MCF 10A (cell line): ENCODE measurements at regions not wholly inside any gene's neighbourhood (a gene's known extent, or its start where the extent isn't known, plus 50 kb on each side); places are given as distances from the start of the nearest gene placed in this dataset.

ENCODE experiments used
- BruUV-seq: library from RNA; stranded (reverse); fragments of 400-500 nt; replicated peaks from 2 replicates; lab custom pipeline; 2021; lab: Mats Ljungman, UMichigan
- CTCF ChIA-PET: fragments of 300-600 bp; sonication (Branson Sonifier 250); formaldehyde crosslinking; extraction: SDS; loops from one replicate; lab custom pipeline; 2021; ENCODE audit warnings: antibody characterized with exemption, inconsistent platforms; lab: Yijun Ruan, JAX
- POLR2A ChIA-PET: fragments of 300-600, 350-650 bp; sonication (Branson Sonifier 250); formaldehyde crosslinking; extraction: SDS; loops from one replicate; lab custom pipeline; 2020; ENCODE audit warnings: antibody characterized with exemption, inconsistent platforms; lab: Yijun Ruan, JAX
- DNase-seq: peaks from one replicate; pipeline ENCODE4 v3.0.0-alpha.2; 2018; ENCODE audit not compliant: unreplicated experiment
- H3K27ac Mint-ChIP-seq: one replicate; pipeline ENCODE4 v1.8.0; 2022; ENCODE audit warnings: mild to moderate bottlenecking, low read depth, mixed read lengths; ENCODE audit not compliant: unreplicated experiment
- H3K27me3 Mint-ChIP-seq: one replicate; pipeline ENCODE4 v1.8.0; 2022; ENCODE audit warnings: mixed read lengths; ENCODE audit not compliant: insufficient read depth, unreplicated experiment
- H3K36me3 Mint-ChIP-seq: one replicate; pipeline ENCODE4 v1.8.0; 2022; ENCODE audit warnings: mild to moderate bottlenecking, moderate library complexity, mixed read lengths; ENCODE audit not compliant: insufficient read depth, unreplicated experiment
- H3K4me1 Mint-ChIP-seq: one replicate; pipeline ENCODE4 v1.8.0; 2022; ENCODE audit warnings: mixed read lengths; ENCODE audit not compliant: insufficient read depth, unreplicated experiment
- H3K4me3 Mint-ChIP-seq: one replicate; pipeline ENCODE4 v1.8.0; 2022; ENCODE audit warnings: mild to moderate bottlenecking, moderate library complexity, mixed read lengths; ENCODE audit not compliant: unreplicated experiment
- H3K9me3 Mint-ChIP-seq: one replicate; pipeline ENCODE4 v1.8.0; 2022; ENCODE audit warnings: mixed read lengths; ENCODE audit not compliant: unreplicated experiment
- CTCF ChIP-seq: fragments of 200-600 bp; IDR thresholded peaks from one replicate; pipeline ENCODE4 v1.8.0; 2022; ENCODE audit warnings: antibody characterized with exemption, mild to moderate bottlenecking; ENCODE audit not compliant: unreplicated experiment
- intact Hi-C: fragments of 100-400 bp; cut with micrococcal nuclease; formaldehyde crosslinking; loops from 2 replicates; pipeline ENCODE4 v1.14.1; 2022

- Mint-ChIP-seq H3K4me1 (no peaks in the 10 kb centered on the region), H3K36me3 (no peaks in the 10 kb centered on the region), H3K27ac (no peak overlapping the region), H3K27me3 (peaks cover 75% of the 10 kb centered on the region), H3K9me3 (peaks cover 13% of the 10 kb centered on the region), H3K4me3 (no peak overlapping the region)
- ChIA-PET POLR2A (no interaction called here), CTCF (no interaction called here)
- TF ChIP-seq CTCF = no peak
- intact Hi-C loops = no loop called here
- BruUV-seq = no TSS peak
- no peak for DNase-seq
Observed at GRCh38 chrX:106100442-106100841, 61.9 kb upstream of the SERPINA7 start.
